ENCODE measurements at regions not wholly inside any gene's neighbourhood (a gene's known extent, or its start where the extent isn't known, plus 50 kb on each side); places are given as distances from the start of the nearest gene placed in this dataset.
"Not testable (repeated sequence)": the region's sequence is repeated elsewhere in the genome, so short reads cannot be mapped to it uniquely, and the experiment has no call there.

GRCh38 chr13:22883956-22884355 lies 296.8 kb upstream of the SGCG start:
- H3K4me2 ChIP-seq (ENCODE audit: low read depth, low read length, poor library complexity, severe bottlenecking) = no peak overlapping the region
- H2AFZ ChIP-seq (ENCODE audit: low read length) = no peak overlapping the region

GRCh38 chr13:22886061-22886460 lies 294.7 kb upstream of the SGCG start:
- not testable (repeated sequence) for H3K4me1 ChIP-seq (ENCODE audit: insufficient read depth, low read length, poor library complexity, severe bottlenecking); H3K36me3 ChIP-seq (ENCODE audit: insufficient read depth, low read length); H3K9ac ChIP-seq (ENCODE audit: low read depth, low read length, poor library complexity, severe bottlenecking); H3K4me2 ChIP-seq (ENCODE audit: low read depth, low read length, poor library complexity, severe bottlenecking); H3F3A ChIP-seq (ENCODE audit: low read depth); H3K4me3 ChIP-seq (ENCODE audit: low read length, poor library complexity, severe bottlenecking); H3K79me2 ChIP-seq (ENCODE audit: insufficient read depth, low read length); H2AFZ ChIP-seq (ENCODE audit: low read length); H3K27me3 ChIP-seq (ENCODE audit: insufficient read depth, low read length, poor library complexity, severe bottlenecking); H3K9me3 ChIP-seq (ENCODE audit: insufficient read depth, low read depth, low read length); H4K20me1 ChIP-seq (ENCODE audit: insufficient read depth, low read length, poor library complexity, severe bottlenecking); H3K9me2 ChIP-seq (replicated peaks; ENCODE audit: low read depth, low read length)

More at GRCh38 chr13:22883956-22884355, 296.8 kb upstream of the SGCG start:
- TF ChIP-seq EZH2phosphoT487 (IDR thresholded peaks at IDR 0.05; ENCODE audit: borderline replicate concordance) = no peak
- TF ChIP-seq CTCF (conservative IDR thresholded peaks at IDR 0.05; ENCODE audit: low read length) = no peak
- Histone ChIP-seq H3K9me3 (ENCODE audit: insufficient read depth, low read depth, low read length) (no peaks in the 10 kb centered on the region), H3K9ac (ENCODE audit: low read depth, low read length, poor library complexity, severe bottlenecking) (no peak overlapping the region), H3K27me3 (ENCODE audit: insufficient read depth, low read length, poor library complexity, severe bottlenecking) (no peaks in the 10 kb centered on the region), H3K9me2 (replicated peaks; ENCODE audit: low read depth, low read length) (no peaks in the 10 kb centered on the region), H3K4me3 (ENCODE audit: low read length, poor library complexity, severe bottlenecking) (no peak overlapping the region), H3K36me3 (ENCODE audit: insufficient read depth, low read length) (no peaks in the 10 kb centered on the region), H3K4me1 (ENCODE audit: insufficient read depth, low read length, poor library complexity, severe bottlenecking) (no peaks in the 10 kb centered on the region), H3F3A (ENCODE audit: low read depth) (no peaks in the 10 kb centered on the region), H4K20me1 (ENCODE audit: insufficient read depth, low read length, poor library complexity, severe bottlenecking) (no peaks in the 10 kb centered on the region), H3K79me2 (ENCODE audit: insufficient read depth, low read length) (no peaks in the 10 kb centered on the region)

GRCh38 chr13:22889376-22889775 lies 291.4 kb upstream of the SGCG start:
- not testable (repeated sequence) for H3K9ac ChIP-seq (ENCODE audit: low read depth, low read length, poor library complexity, severe bottlenecking); H3F3A ChIP-seq (ENCODE audit: low read depth); H3K9me2 ChIP-seq (replicated peaks; ENCODE audit: low read depth, low read length); H3K9me3 ChIP-seq (ENCODE audit: insufficient read depth, low read depth, low read length); H3K4me1 ChIP-seq (ENCODE audit: insufficient read depth, low read length, poor library complexity, severe bottlenecking); H3K36me3 ChIP-seq (ENCODE audit: insufficient read depth, low read length); H3K4me3 ChIP-seq (ENCODE audit: low read length, poor library complexity, severe bottlenecking); H4K20me1 ChIP-seq (ENCODE audit: insufficient read depth, low read length, poor library complexity, severe bottlenecking); H3K4me2 ChIP-seq (ENCODE audit: low read depth, low read length, poor library complexity, severe bottlenecking); H2AFZ ChIP-seq (ENCODE audit: low read length); H3K27me3 ChIP-seq (ENCODE audit: insufficient read depth, low read length, poor library complexity, severe bottlenecking); H3K79me2 ChIP-seq (ENCODE audit: insufficient read depth, low read length)

- Histone ChIP-seq H3K9me2 (replicated peaks; ENCODE audit: low read depth, low read length) (no peaks in the 10 kb centered on the region), H3K9ac (ENCODE audit: low read depth, low read length, poor library complexity, severe bottlenecking) (no peak overlapping the region), H3K27me3 (ENCODE audit: insufficient read depth, low read length, poor library complexity, severe bottlenecking) (no peaks in the 10 kb centered on the region), H3K4me2 (ENCODE audit: low read depth, low read length, poor library complexity, severe bottlenecking) (no peak overlapping the region), H3K4me3 (ENCODE audit: low read length, poor library complexity, severe bottlenecking) (no peak overlapping the region), H3F3A (ENCODE audit: low read depth) (no peaks in the 10 kb centered on the region), H3K9me3 (ENCODE audit: insufficient read depth, low read depth, low read length) (no peaks in the 10 kb centered on the region), H2AFZ (ENCODE audit: low read length) (no peak overlapping the region), H3K4me1 (ENCODE audit: insufficient read depth, low read length, poor library complexity, severe bottlenecking) (no peaks in the 10 kb centered on the region), H3K79me2 (ENCODE audit: insufficient read depth, low read length) (no peaks in the 10 kb centered on the region), H3K36me3 (ENCODE audit: insufficient read depth, low read length) (no peaks in the 10 kb centered on the region), H4K20me1 (ENCODE audit: insufficient read depth, low read length, poor library complexity, severe bottlenecking) (no peaks in the 10 kb centered on the region)
- TF ChIP-seq CTCF (conservative IDR thresholded peaks at IDR 0.05; ENCODE audit: low read length) = no peak
These were observed 287.6 kb upstream of the SGCG start for GRCh38 chr13:22893204-22893603.
